GM12872 (cell line): ENCODE measurements at regions not wholly inside any gene's neighbourhood (a gene's known extent, or its start where the extent isn't known, plus 50 kb on each side); places are given as distances from the start of the nearest gene placed in this dataset.

Experiments
- CTCF ChIP-seq: IDR thresholded peaks from 3 replicates; pipeline ENCODE4 v1.5.1; 2011; ENCODE audit warnings: low read depth, mild to moderate bottlenecking, low read length, moderate library complexity; ENCODE audit not compliant: insufficient read depth

GRCh38 chr12:111085096-111085495 lies 164.7 kb upstream of the MYL2 start:
- TF ChIP-seq CTCF = no peak

GRCh38 chr12:111084605-111085004 lies 164.2 kb upstream of the MYL2 start:
- no peak for TF ChIP-seq CTCF

GRCh38 chr12:111084158-111084557 lies 163.8 kb upstream of the MYL2 start:
- TF ChIP-seq CTCF = no peak

GRCh38 chr12:111081600-111081999 lies 161.2 kb upstream of the MYL2 start:
- TF ChIP-seq CTCF = no peak

- TF ChIP-seq CTCF = no peak
Observed at GRCh38 chr12:111078731-111079130, 158.4 kb upstream of the MYL2 start.

- TF ChIP-seq CTCF = no peak
Observed at GRCh38 chr12:111076611-111077451, 156.5 kb upstream of the MYL2 start.

- TF ChIP-seq CTCF = no peak
Observed at GRCh38 chr12:111076199-111076598, 155.8 kb upstream of the MYL2 start.
